SK-N-SH treated with all-trans-retinoic acid at 6 μM for 48 hours (cell line): ENCODE measurements at regions not wholly inside any gene's neighbourhood (a gene's known extent, or its start where the extent isn't known, plus 50 kb on each side); places are given as distances from the start of the nearest gene placed in this dataset.

Experiments
- ATAC-seq: fragments of 200-7000 bp; cut with Tn5 transposase; 3 replicates; pipeline ENCODE4 v1.9.1; 2020; ENCODE audit warnings: mild to moderate bottlenecking, moderate library complexity
- ARNTL ChIP-seq: fragments of 450-650 bp; formaldehyde crosslinking; IDR thresholded peaks from 2 replicates; pipeline ENCODE4 v1.5.0; 2020; ENCODE audit warnings: low read depth, mild to moderate bottlenecking, moderate library complexity, borderline replicate concordance
- BACH2 ChIP-seq: fragments of 250-450 bp; sonication (Bioruptor Pico); IDR thresholded peaks from 2 replicates; pipeline ENCODE4 v1.9.0; 2021; ENCODE audit warnings: mild to moderate bottlenecking, borderline replicate concordance
- CREB5 ChIP-seq: fragments of 250-450 bp; sonication (Bioruptor Pico); IDR thresholded peaks from 2 replicates; pipeline ENCODE4 v1.5.1; 2020; ENCODE audit warnings: low read depth, mild to moderate bottlenecking, moderate library complexity
- CSDC2 ChIP-seq: fragments of 250-450 bp; sonication (Bioruptor Pico); IDR thresholded peaks from 2 replicates; pipeline ENCODE4 v1.5.0; 2020; ENCODE audit warnings: mild to moderate bottlenecking, moderate library complexity
- ESRRG ChIP-seq: fragments of 250-450 bp; sonication (Bioruptor Pico); IDR thresholded peaks from 2 replicates; pipeline ENCODE4 v1.6.1; 2021; ENCODE audit warnings: mild to moderate bottlenecking
- GLIS3 ChIP-seq: fragments of 250-450 bp; sonication (Bioruptor Pico); IDR thresholded peaks from 2 replicates; pipeline ENCODE4 v1.5.0; 2020; ENCODE audit warnings: mild to moderate bottlenecking, moderate library complexity
- ISL1 ChIP-seq: fragments of 250-450 bp; sonication (Bioruptor Pico); IDR thresholded peaks from 2 replicates; pipeline ENCODE4 v2.1.2; 2022; ENCODE audit warnings: mild to moderate bottlenecking, moderate library complexity
- OSR1 ChIP-seq: fragments of 250-450 bp; sonication (Bioruptor Pico); IDR thresholded peaks from 2 replicates; pipeline ENCODE4 v1.8.0; 2022; ENCODE audit warnings: moderate library complexity, mild to moderate bottlenecking, inconsistent platforms
- PPARA ChIP-seq: fragments of 250-450 bp; sonication (Bioruptor Pico); IDR thresholded peaks from 2 replicates; pipeline ENCODE4 v1.5.0; 2020; ENCODE audit warnings: mild to moderate bottlenecking, borderline replicate concordance
- RARB ChIP-seq: fragments of 250-450 bp; sonication (Bioruptor Pico); IDR thresholded peaks from 2 replicates; pipeline ENCODE4 v1.8.0; 2021; ENCODE audit warnings: mild to moderate bottlenecking, moderate library complexity
- SNAI2 ChIP-seq: fragments of 250-450 bp; sonication (Bioruptor Pico); IDR thresholded peaks from 2 replicates; pipeline ENCODE4 v1.5.0; 2020; ENCODE audit warnings: mild to moderate bottlenecking, moderate library complexity
- TCF4 ChIP-seq: fragments of 250-450 bp; sonication (Bioruptor Pico); IDR thresholded peaks from 2 replicates; pipeline ENCODE4 v1.8.0; 2021; ENCODE audit warnings: mild to moderate bottlenecking, moderate library complexity, borderline replicate concordance
- TOX ChIP-seq: fragments of 250-450 bp; sonication (Bioruptor Pico); IDR thresholded peaks from 2 replicates; pipeline ENCODE4 v1.8.0; 2021; ENCODE audit warnings: mild to moderate bottlenecking, moderate library complexity, borderline replicate concordance
- TSHZ2 ChIP-seq: fragments of 250-450 bp; sonication (Bioruptor Pico); IDR thresholded peaks from 2 replicates; pipeline ENCODE4 v1.5.0; 2020; ENCODE audit warnings: mild to moderate bottlenecking, moderate library complexity
- ZC3H10 ChIP-seq: fragments of 250-450 bp; sonication (Bioruptor Pico); IDR thresholded peaks from 2 replicates; pipeline ENCODE4 v1.5.1; 2021; ENCODE audit warnings: mild to moderate bottlenecking, moderate library complexity
- ZFP3 ChIP-seq: fragments of 250-450 bp; sonication (Bioruptor Pico); IDR thresholded peaks from 2 replicates; pipeline ENCODE4 v1.5.0; 2020; ENCODE audit warnings: mild to moderate bottlenecking, moderate library complexity
- ZNF565 ChIP-seq: fragments of 450-650 bp; formaldehyde crosslinking; conservative IDR thresholded peaks from 2 replicates; pipeline ENCODE4 v1.5.0; 2020; ENCODE audit warnings: low read depth, mild to moderate bottlenecking, moderate library complexity
- ZNF70 ChIP-seq: fragments of 450-650 bp; formaldehyde crosslinking; IDR thresholded peaks from 2 replicates; pipeline ENCODE4 v1.5.0; 2020; ENCODE audit warnings: mild to moderate bottlenecking, moderate library complexity
- ZNF8 ChIP-seq: fragments of 450-650 bp; formaldehyde crosslinking; IDR thresholded peaks from 2 replicates; pipeline ENCODE4 v1.5.0; 2020; ENCODE audit warnings: mild to moderate bottlenecking, moderate library complexity
- TF ChIP-seq, protein P1 (sequence below): fragments of 250-450 bp; sonication (Bioruptor Pico); IDR thresholded peaks from 2 replicates; pipeline ENCODE4 v1.8.0; 2021; ENCODE audit warnings: low read depth, mild to moderate bottlenecking, moderate library complexity, borderline replicate concordance
- TF ChIP-seq, protein P2 (sequence below): fragments of 250-450 bp; sonication (Bioruptor Pico); IDR thresholded peaks from 2 replicates; pipeline ENCODE4 v1.8.0; 2020; ENCODE audit warnings: mild to moderate bottlenecking, moderate library complexity, borderline replicate concordance
- TF ChIP-seq, protein P3 (sequence below): fragments of 250-450 bp; sonication (Bioruptor Pico); IDR thresholded peaks from 2 replicates; pipeline ENCODE4 v1.5.1; 2021; ENCODE audit warnings: mild to moderate bottlenecking, moderate library complexity

GRCh38 chr2:17259613-17260012 lies 258.6 kb downstream of the RAD51AP2 start:
- ATAC-seq: no peak
- no peak for TF ChIP-seq GLIS3 (CRISPR knock-in tag)
- TF ChIP-seq TOX (CRISPR knock-in tag): no peak
- no peak for TF ChIP-seq CSDC2 (CRISPR knock-in tag)
- no peak for TF ChIP-seq ZNF565
- no peak for TF ChIP-seq ISL1 (CRISPR knock-in tag)

DNA sequence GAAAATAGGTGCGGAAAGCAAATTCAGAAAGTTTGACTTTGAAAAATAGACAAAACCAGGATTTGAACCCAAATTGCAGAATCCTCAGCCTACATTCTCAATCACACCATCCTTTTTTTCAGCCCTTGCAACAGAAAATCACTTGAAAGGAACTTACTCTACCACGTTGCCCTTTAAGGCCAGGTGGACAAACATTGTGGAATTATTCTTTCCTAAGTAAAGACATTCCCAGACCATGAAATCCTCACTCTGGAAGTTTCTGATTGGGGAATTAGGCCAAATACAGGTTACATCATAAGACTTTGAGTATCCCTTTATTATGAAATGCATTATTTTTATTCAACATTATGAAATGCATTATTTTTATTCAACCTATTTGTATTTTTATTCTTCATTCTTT lies 259.4 kb downstream of the RAD51AP2 start:
- ATAC-seq: no peak
- no peak for TF ChIP-seq BACH2
- no peak for TF ChIP-seq ZFP3 (CRISPR knock-in tag)
- TF ChIP-seq, protein P1, sequence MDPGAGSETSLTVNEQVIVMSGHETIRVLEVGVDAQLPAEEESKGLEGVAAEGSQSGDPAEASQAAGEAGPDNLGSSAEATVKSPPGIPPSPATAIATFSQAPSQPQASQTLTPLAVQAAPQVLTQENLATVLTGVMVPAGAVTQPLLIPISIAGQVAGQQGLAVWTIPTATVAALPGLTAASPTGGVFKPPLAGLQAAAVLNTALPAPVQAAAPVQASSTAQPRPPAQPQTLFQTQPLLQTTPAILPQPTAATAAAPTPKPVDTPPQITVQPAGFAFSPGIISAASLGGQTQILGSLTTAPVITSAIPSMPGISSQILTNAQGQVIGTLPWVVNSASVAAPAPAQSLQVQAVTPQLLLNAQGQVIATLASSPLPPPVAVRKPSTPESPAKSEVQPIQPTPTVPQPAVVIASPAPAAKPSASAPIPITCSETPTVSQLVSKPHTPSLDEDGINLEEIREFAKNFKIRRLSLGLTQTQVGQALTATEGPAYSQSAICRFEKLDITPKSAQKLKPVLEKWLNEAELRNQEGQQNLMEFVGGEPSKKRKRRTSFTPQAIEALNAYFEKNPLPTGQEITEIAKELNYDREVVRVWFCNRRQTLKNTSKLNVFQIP: no peak
- no peak for TF ChIP-seq ISL1 (CRISPR knock-in tag)
- TF ChIP-seq TCF4 (CRISPR knock-in tag): no peak
- TF ChIP-seq, protein P2, sequence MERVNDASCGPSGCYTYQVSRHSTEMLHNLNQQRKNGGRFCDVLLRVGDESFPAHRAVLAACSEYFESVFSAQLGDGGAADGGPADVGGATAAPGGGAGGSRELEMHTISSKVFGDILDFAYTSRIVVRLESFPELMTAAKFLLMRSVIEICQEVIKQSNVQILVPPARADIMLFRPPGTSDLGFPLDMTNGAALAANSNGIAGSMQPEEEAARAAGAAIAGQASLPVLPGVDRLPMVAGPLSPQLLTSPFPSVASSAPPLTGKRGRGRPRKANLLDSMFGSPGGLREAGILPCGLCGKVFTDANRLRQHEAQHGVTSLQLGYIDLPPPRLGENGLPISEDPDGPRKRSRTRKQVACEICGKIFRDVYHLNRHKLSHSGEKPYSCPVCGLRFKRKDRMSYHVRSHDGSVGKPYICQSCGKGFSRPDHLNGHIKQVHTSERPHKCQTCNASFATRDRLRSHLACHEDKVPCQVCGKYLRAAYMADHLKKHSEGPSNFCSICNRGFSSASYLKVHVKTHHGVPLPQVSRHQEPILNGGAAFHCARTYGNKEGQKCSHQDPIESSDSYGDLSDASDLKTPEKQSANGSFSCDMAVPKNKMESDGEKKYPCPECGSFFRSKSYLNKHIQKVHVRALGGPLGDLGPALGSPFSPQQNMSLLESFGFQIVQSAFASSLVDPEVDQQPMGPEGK (CRISPR knock-in tag): no peak
- TF ChIP-seq ZC3H10 (CRISPR knock-in tag): no peak
- no peak for TF ChIP-seq ZNF8 (CRISPR knock-in tag)
- TF ChIP-seq CREB5 (CRISPR knock-in tag): no peak
- TF ChIP-seq CSDC2 (CRISPR knock-in tag): no peak
- TF ChIP-seq PPARA: no peak
- TF ChIP-seq ZNF70 (CRISPR knock-in tag): no peak
- TF ChIP-seq, protein P3, sequence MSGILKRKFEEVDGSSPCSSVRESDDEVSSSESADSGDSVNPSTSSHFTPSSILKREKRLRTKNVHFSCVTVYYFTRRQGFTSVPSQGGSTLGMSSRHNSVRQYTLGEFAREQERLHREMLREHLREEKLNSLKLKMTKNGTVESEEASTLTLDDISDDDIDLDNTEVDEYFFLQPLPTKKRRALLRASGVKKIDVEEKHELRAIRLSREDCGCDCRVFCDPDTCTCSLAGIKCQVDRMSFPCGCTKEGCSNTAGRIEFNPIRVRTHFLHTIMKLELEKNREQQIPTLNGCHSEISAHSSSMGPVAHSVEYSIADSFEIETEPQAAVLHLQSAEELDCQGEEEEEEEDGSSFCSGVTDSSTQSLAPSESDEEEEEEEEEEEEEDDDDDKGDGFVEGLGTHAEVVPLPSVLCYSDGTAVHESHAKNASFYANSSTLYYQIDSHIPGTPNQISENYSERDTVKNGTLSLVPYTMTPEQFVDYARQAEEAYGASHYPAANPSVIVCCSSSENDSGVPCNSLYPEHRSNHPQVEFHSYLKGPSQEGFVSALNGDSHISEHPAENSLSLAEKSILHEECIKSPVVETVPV (CRISPR knock-in tag): no peak

GRCh38 chr2:17257189-17257909 lies 260.9 kb downstream of the RAD51AP2 start:
- ATAC-seq: no peak
- no peak for TF ChIP-seq ARNTL (CRISPR knock-in tag)
- no peak for TF ChIP-seq ZNF8 (CRISPR knock-in tag)
- TF ChIP-seq ZNF565: no peak
- TF ChIP-seq RARB: no peak
- TF ChIP-seq, protein P3 (CRISPR knock-in tag): no peak
- no peak for TF ChIP-seq GLIS3 (CRISPR knock-in tag)
- TF ChIP-seq ISL1 (CRISPR knock-in tag): no peak
- TF ChIP-seq ZFP3 (CRISPR knock-in tag): no peak
- no peak for TF ChIP-seq ESRRG
- TF ChIP-seq SNAI2 (CRISPR knock-in tag): no peak
- TF ChIP-seq, protein P1: no peak
- no peak for TF ChIP-seq BACH2
- no peak for TF ChIP-seq PPARA
- TF ChIP-seq TOX (CRISPR knock-in tag): no peak
- no peak for TF ChIP-seq CREB5 (CRISPR knock-in tag)
- TF ChIP-seq CSDC2 (CRISPR knock-in tag): no peak
- TF ChIP-seq TSHZ2 (CRISPR knock-in tag): no peak
- no peak for TF ChIP-seq OSR1 (CRISPR knock-in tag)
- TF ChIP-seq, all 23 proteins: peak for 0
